ENCODE measurements at regions not wholly inside any gene's neighbourhood (a gene's known extent, or its start where the extent isn't known, plus 50 kb on each side); places are given as distances from the start of the nearest gene placed in this dataset.

DNA sequence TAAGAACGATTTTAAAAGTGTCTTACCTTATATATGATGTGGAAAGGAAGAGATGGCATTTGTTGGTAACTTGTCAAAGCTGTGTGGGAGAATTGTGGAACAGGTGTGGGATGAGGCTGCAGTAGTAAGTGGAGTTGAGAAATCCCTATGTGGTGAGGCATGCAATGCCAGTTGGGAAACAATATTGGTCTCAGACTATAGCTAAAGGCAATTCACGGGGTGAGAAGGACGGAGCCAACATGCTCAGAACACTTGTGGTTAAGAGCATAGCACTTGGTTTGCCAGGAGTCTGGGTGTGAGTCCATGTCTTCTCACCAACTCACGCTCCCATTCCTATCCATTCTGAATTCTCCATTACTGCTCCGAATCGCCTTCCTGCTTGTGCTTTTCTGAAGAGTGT, 615.6 kb upstream of the ADAMTS9 start:
- Mint-ChIP-seq H3K27me3 (ENCODE audit: low read depth) (no peaks in the 10 kb centered on the region; the same call in none of the 2 replicates), H3K36me3 (no peaks in the 10 kb centered on the region), H3K27ac (no peak overlapping the region), H3K4me1 (no peaks in the 10 kb centered on the region), H3K4me3 (no peak overlapping the region), H3K9me3 (no peaks in the 10 kb centered on the region)
- DNase-seq (ENCODE audit: low spot score) (no peak), ATAC-seq (no peak)
- TF ChIP-seq HMGA2 (CRISPR knock-in tag; IDR thresholded peaks at IDR 0.05): no peak
- no peak for TF ChIP-seq ZNF121 (CRISPR knock-in tag; IDR thresholded peaks at IDR 0.05)
- TF ChIP-seq, protein P1, sequence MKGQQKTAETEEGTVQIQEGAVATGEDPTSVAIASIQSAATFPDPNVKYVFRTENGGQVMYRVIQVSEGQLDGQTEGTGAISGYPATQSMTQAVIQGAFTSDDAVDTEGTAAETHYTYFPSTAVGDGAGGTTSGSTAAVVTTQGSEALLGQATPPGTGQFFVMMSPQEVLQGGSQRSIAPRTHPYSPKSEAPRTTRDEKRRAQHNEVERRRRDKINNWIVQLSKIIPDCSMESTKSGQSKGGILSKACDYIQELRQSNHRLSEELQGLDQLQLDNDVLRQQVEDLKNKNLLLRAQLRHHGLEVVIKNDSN (CRISPR knock-in tag; IDR thresholded peaks at IDR 0.05): no peak
- TF ChIP-seq EMX1 (CRISPR knock-in tag; IDR thresholded peaks at IDR 0.05): no peak
- TF ChIP-seq, protein P2, sequence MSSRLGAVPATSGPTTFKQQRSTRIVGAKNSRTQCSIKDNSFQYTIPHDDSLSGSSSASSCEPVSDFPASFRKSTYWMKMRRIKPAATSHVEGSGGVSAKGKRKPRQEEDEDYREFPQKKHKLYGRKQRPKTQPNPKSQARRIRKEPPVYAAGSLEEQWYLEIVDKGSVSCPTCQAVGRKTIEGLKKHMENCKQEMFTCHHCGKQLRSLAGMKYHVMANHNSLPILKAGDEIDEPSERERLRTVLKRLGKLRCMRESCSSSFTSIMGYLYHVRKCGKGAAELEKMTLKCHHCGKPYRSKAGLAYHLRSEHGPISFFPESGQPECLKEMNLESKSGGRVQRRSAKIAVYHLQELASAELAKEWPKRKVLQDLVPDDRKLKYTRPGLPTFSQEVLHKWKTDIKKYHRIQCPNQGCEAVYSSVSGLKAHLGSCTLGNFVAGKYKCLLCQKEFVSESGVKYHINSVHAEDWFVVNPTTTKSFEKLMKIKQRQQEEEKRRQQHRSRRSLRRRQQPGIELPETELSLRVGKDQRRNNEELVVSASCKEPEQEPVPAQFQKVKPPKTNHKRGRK (CRISPR knock-in tag; IDR thresholded peaks at IDR 0.05; ENCODE audit: borderline replicate concordance): no peak
- TF ChIP-seq ATF1 (CRISPR knock-in tag; IDR thresholded peaks at IDR 0.05): no peak
- TF ChIP-seq NR1H2 (CRISPR knock-in tag; IDR thresholded peaks at IDR 0.05): no peak
- TF ChIP-seq, protein P3, sequence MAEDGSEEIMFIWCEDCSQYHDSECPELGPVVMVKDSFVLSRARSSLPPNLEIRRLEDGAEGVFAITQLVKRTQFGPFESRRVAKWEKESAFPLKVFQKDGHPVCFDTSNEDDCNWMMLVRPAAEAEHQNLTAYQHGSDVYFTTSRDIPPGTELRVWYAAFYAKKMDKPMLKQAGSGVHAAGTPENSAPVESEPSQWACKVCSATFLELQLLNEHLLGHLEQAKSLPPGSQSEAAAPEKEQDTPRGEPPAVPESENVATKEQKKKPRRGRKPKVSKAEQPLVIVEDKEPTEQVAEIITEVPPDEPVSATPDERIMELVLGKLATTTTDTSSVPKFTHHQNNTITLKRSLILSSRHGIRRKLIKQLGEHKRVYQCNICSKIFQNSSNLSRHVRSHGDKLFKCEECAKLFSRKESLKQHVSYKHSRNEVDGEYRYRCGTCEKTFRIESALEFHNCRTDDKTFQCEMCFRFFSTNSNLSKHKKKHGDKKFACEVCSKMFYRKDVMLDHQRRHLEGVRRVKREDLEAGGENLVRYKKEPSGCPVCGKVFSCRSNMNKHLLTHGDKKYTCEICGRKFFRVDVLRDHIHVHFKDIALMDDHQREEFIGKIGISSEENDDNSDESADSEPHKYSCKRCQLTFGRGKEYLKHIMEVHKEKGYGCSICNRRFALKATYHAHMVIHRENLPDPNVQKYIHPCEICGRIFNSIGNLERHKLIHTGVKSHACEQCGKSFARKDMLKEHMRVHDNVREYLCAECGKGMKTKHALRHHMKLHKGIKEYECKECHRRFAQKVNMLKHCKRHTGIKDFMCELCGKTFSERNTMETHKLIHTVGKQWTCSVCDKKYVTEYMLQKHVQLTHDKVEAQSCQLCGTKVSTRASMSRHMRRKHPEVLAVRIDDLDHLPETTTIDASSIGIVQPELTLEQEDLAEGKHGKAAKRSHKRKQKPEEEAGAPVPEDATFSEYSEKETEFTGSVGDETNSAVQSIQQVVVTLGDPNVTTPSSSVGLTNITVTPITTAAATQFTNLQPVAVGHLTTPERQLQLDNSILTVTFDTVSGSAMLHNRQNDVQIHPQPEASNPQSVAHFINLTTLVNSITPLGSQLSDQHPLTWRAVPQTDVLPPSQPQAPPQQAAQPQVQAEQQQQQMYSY (CRISPR knock-in tag; IDR thresholded peaks at IDR 0.05): no peak
- TF ChIP-seq, protein P4, sequence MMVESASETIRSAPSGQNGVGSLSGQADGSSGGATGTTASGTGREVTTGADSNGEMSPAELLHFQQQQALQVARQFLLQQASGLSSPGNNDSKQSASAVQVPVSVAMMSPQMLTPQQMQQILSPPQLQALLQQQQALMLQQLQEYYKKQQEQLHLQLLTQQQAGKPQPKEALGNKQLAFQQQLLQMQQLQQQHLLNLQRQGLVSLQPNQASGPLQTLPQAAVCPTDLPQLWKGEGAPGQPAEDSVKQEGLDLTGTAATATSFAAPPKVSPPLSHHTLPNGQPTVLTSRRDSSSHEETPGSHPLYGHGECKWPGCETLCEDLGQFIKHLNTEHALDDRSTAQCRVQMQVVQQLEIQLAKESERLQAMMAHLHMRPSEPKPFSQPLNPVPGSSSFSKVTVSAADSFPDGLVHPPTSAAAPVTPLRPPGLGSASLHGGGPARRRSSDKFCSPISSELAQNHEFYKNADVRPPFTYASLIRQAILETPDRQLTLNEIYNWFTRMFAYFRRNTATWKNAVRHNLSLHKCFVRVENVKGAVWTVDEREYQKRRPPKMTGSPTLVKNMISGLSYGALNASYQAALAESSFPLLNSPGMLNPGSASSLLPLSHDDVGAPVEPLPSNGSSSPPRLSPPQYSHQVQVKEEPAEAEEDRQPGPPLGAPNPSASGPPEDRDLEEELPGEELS (CRISPR knock-in tag; IDR thresholded peaks at IDR 0.05): no peak
- TF ChIP-seq, protein P5, sequence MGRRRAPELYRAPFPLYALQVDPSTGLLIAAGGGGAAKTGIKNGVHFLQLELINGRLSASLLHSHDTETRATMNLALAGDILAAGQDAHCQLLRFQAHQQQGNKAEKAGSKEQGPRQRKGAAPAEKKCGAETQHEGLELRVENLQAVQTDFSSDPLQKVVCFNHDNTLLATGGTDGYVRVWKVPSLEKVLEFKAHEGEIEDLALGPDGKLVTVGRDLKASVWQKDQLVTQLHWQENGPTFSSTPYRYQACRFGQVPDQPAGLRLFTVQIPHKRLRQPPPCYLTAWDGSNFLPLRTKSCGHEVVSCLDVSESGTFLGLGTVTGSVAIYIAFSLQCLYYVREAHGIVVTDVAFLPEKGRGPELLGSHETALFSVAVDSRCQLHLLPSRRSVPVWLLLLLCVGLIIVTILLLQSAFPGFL (CRISPR knock-in tag; IDR thresholded peaks at IDR 0.05; ENCODE audit: borderline replicate concordance): no peak
- TF ChIP-seq, protein P6, sequence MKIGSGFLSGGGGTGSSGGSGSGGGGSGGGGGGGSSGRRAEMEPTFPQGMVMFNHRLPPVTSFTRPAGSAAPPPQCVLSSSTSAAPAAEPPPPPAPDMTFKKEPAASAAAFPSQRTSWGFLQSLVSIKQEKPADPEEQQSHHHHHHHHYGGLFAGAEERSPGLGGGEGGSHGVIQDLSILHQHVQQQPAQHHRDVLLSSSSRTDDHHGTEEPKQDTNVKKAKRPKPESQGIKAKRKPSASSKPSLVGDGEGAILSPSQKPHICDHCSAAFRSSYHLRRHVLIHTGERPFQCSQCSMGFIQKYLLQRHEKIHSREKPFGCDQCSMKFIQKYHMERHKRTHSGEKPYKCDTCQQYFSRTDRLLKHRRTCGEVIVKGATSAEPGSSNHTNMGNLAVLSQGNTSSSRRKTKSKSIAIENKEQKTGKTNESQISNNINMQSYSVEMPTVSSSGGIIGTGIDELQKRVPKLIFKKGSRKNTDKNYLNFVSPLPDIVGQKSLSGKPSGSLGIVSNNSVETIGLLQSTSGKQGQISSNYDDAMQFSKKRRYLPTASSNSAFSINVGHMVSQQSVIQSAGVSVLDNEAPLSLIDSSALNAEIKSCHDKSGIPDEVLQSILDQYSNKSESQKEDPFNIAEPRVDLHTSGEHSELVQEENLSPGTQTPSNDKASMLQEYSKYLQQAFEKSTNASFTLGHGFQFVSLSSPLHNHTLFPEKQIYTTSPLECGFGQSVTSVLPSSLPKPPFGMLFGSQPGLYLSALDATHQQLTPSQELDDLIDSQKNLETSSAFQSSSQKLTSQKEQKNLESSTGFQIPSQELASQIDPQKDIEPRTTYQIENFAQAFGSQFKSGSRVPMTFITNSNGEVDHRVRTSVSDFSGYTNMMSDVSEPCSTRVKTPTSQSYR (CRISPR knock-in tag; IDR thresholded peaks at IDR 0.05): no peak
- TF ChIP-seq FOXK1 (CRISPR knock-in tag; IDR thresholded peaks at IDR 0.05): no peak
- ChIA-PET POLR2A (no interaction called here), CTCF (no interaction called here)

DNA sequence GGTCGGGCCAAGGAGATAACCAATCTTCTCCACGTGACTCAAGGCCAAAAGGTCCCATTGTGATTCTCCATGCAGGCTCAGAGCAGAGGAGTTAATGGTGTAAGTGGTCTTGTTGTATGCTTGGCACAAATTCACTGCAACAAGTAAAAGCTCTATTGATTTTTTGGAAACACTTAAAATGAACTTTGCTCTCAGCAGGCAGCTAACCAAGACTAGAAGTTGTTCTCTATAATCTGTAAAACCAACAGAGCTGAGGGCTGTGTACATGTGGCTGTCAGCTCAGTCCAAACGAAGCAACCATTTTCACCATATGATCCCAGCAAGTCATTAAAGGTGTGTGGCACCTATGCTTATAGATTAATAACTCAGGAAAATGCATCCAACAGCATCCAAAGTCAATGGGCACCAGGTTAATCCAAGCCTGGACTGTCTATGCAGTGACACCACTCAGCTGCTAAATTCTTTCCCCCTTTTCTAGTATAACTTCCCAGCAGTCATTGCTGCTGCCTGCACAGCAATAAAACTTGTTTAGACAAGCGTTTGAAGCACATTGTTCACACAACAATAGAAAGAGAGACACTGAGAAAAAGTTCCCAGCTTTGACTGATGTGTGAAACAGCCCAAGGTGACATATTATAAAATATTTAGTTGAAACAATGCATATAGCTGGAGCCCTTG, 603.8 kb upstream of the ADAMTS9 start:
- ATAC-seq: no peak
- no peak for DNase-seq (ENCODE audit: low spot score)
- Mint-ChIP-seq H3K4me1 (peaks cover 9% of the 10 kb centered on the region), H3K4me3 (no peak overlapping the region), H3K27ac (no peak overlapping the region), H3K9me3 (no peaks in the 10 kb centered on the region), H3K27me3 (ENCODE audit: low read depth) (no peaks in the 10 kb centered on the region; the same call in 1 of the 2 replicates), H3K36me3 (no peaks in the 10 kb centered on the region)
- TF ChIP-seq SP1 (CRISPR knock-in tag; conservative IDR thresholded peaks at IDR 0.05): no peak
- ChIA-PET POLR2A (no interaction called here), CTCF (no interaction called here)

Data from WTC11 (cell line).